ENCODE measurements at regions not wholly inside any gene's neighbourhood (a gene's known extent, or its start where the extent isn't known, plus 50 kb on each side); places are given as distances from the start of the nearest gene placed in this dataset.

- no peak for DNase-seq
These were observed 253.6 kb upstream of the XYLT1 start for GRCh38 chr16:17724242-17724898.

GRCh38 chr16:17723531-17724134 lies 252.9 kb upstream of the XYLT1 start:
- no peak for DNase-seq

GRCh38 chr16:17718495-17718894 lies 247.7 kb upstream of the XYLT1 start:
- DNase-seq = no peak

GRCh38 chr16:17705847-17706246 lies 235.1 kb upstream of the XYLT1 start:
- no peak for DNase-seq

- DNase-seq = no peak
These were observed 225.9 kb upstream of the XYLT1 start for GRCh38 chr16:17696616-17697015.

- no peak for DNase-seq
These were observed 221.7 kb upstream of the XYLT1 start for GRCh38 chr16:17692484-17692883.

- no peak for DNase-seq
These were observed 221.1 kb upstream of the XYLT1 start for GRCh38 chr16:17691899-17692176.

- no peak for DNase-seq
These were observed 220.5 kb upstream of the XYLT1 start for GRCh38 chr16:17691106-17691898.

GRCh38 chr16:17685447-17685846 lies 214.7 kb upstream of the XYLT1 start:
- DNase-seq = no peak

GRCh38 chr16:17683281-17683680 lies 212.5 kb upstream of the XYLT1 start:
- DNase-seq = no peak

- no peak for DNase-seq
These were observed 205.4 kb upstream of the XYLT1 start for GRCh38 chr16:17676171-17676570.

- DNase-seq = no peak
These were observed 197.6 kb upstream of the XYLT1 start for GRCh38 chr16:17668386-17668785.

GRCh38 chr16:17666293-17666692 lies 195.5 kb upstream of the XYLT1 start:
- DNase-seq = no peak

GRCh38 chr16:17658881-17659280 lies 188.1 kb upstream of the XYLT1 start:
- DNase-seq = no peak

- no peak for DNase-seq
These were observed 186.3 kb upstream of the XYLT1 start for GRCh38 chr16:17657045-17657444.

GRCh38 chr16:17654571-17654970 lies 183.8 kb upstream of the XYLT1 start:
- DNase-seq = no peak

- DNase-seq = no peak
These were observed 183.4 kb upstream of the XYLT1 start for GRCh38 chr16:17654142-17654541.

GRCh38 chr16:17647879-17648872 lies 177.4 kb upstream of the XYLT1 start:
- DNase-seq = no peak

- DNase-seq = no peak
These were observed 173.2 kb upstream of the XYLT1 start for GRCh38 chr16:17643935-17644334.

- no peak for DNase-seq
These were observed 171.2 kb upstream of the XYLT1 start for GRCh38 chr16:17641990-17642389.

- no peak for DNase-seq
These were observed 167.4 kb upstream of the XYLT1 start for GRCh38 chr16:17638134-17638533.

GRCh38 chr16:17635183-17635582 lies 164.4 kb upstream of the XYLT1 start:
- DNase-seq = no peak
